CD4-positive, alpha-beta T cell (primary cell): ENCODE measurements at regions not wholly inside any gene's neighbourhood (a gene's known extent, or its start where the extent isn't known, plus 50 kb on each side); places are given as distances from the start of the nearest gene placed in this dataset.

Experiments used
- ATAC-seq: fragments of 200-7000 bp; cut with Tn5 transposase; one replicate; pipeline ENCODE4 v1.10.0; 2022; ENCODE audit warnings: mild to moderate bottlenecking; ENCODE audit not compliant: poor library complexity
- CTCF ChIA-PET: fragments of 350-600 bp; sonication (Branson Sonifier 250); formaldehyde crosslinking; loops from one replicate; lab custom pipeline; 2021; ENCODE audit warnings: antibody characterized with exemption, inconsistent platforms; lab: Charles Lee
- POLR2A ChIA-PET: fragments of 350-600 bp; sonication (Branson Sonifier 250); formaldehyde crosslinking; loops from one replicate; lab custom pipeline; 2021; ENCODE audit warnings: antibody characterized with exemption, inconsistent platforms; lab: Charles Lee
- DNase-seq, 14 experiments: peaks; one replicate each; pipeline ENCODE4 v3.0.0-alpha.2; 2013 to 2020; ENCODE audit warnings: mixed read lengths in 2 of 14
- H3K27ac ChIP-seq, 2 donors: one replicate each; pipeline versions ENCODE4 v1.5.1 to v1.7.0; 2013; ENCODE audit warnings: low read length in 2 of 2, low read depth in 1 of 2, mild to moderate bottlenecking in 1 of 2
- H3K27me3 ChIP-seq, 2 experiments: 1 replicate in 1 of 2; 2 replicates in 1 of 2; pipeline versions ENCODE4 v1.6.1 to v1.7.0; 2013; ENCODE audit warnings: low read length in 2 of 2, control low read depth in 1 of 2, mild to moderate bottlenecking in 1 of 2, moderate library complexity in 1 of 2; ENCODE audit not compliant: insufficient read depth in 2 of 2, control insufficient read depth in 1 of 2
- H3K36me3 ChIP-seq: one replicate; pipeline ENCODE4 v1.6.1; 2013; ENCODE audit warnings: low read length, control low read depth; ENCODE audit not compliant: insufficient read depth
- H3K4me1 ChIP-seq: one replicate; pipeline ENCODE4 v1.6.1; 2013; ENCODE audit warnings: low read length, control low read depth; ENCODE audit not compliant: insufficient read depth
- H3K4me3 ChIP-seq: one replicate; pipeline ENCODE4 v1.5.1; 2013; ENCODE audit warnings: mild to moderate bottlenecking, low read length, moderate library complexity
- H3K9me3 ChIP-seq, 2 experiments: 1 replicate in 1 of 2; 2 replicates in 1 of 2; pipeline versions ENCODE4 v1.6.1 to v1.7.0; 2013; ENCODE audit warnings: low read length in 2 of 2, mild to moderate bottlenecking in 2 of 2, control low read depth in 1 of 2, moderate library complexity in 1 of 2; ENCODE audit not compliant: control insufficient read depth in 1 of 2, insufficient read depth in 1 of 2
- H3K27ac Mint-ChIP-seq: one replicate; pipeline ENCODE4 v1.8.0; 2020; ENCODE audit warnings: mixed read lengths
- H3K27me3 Mint-ChIP-seq: one replicate; pipeline ENCODE4 v1.8.0; 2021; ENCODE audit warnings: mixed read lengths
- H3K36me3 Mint-ChIP-seq: one replicate; pipeline ENCODE4 v1.8.0; 2021; ENCODE audit warnings: low read depth, mixed read lengths
- H3K4me1 Mint-ChIP-seq: one replicate; pipeline ENCODE4 v1.8.0; 2021; ENCODE audit warnings: low read depth, mixed read lengths
- H3K4me3 Mint-ChIP-seq: one replicate; pipeline ENCODE4 v1.8.0; 2020; ENCODE audit warnings: mild to moderate bottlenecking, mixed read lengths
- H3K9me3 Mint-ChIP-seq: one replicate; pipeline ENCODE4 v1.8.0; 2020; ENCODE audit warnings: mixed read lengths
- intact Hi-C, 2 experiments: fragments of 100-400 bp; cut with DNase I in 1 of 2; cut with micrococcal nuclease in 1 of 2; formaldehyde crosslinking; loops; one replicate each; pipeline versions ENCODE4 v1.15.1 to v1.9.0; 2023 to 2025; cut with DNase I, micrococcal nuclease
- TF ChIP-seq, protein P1 (sequence below): fragments of 200-600 bp; IDR thresholded peaks from one replicate; pipeline ENCODE4 v1.8.0; 2022; ENCODE audit warnings: antibody characterized with exemption, mild to moderate bottlenecking

GRCh38 chr9:13807118-13807517, 506.8 kb downstream of the NFIB start:
- Mint-ChIP-seq H3K4me1 (no peaks in the 10 kb centered on the region), H3K36me3 (no peaks in the 10 kb centered on the region), H3K9me3 (peaks cover 8% of the 10 kb centered on the region), H3K27me3 (no peaks in the 10 kb centered on the region), H3K4me3 (no peak overlapping the region), H3K27ac (no peak overlapping the region)
- DNase-seq (no peak), ATAC-seq (no peak)
- Histone ChIP-seq H3K36me3 (no peaks in the 10 kb centered on the region), H3K4me3 (no peak overlapping the region), H3K4me1 (no peaks in the 10 kb centered on the region), H3K27ac (no peak overlapping the region), H3K27me3 (no peaks in the 10 kb centered on the region), H3K9me3 (no peaks in the 10 kb centered on the region)
- TF ChIP-seq, protein P1, sequence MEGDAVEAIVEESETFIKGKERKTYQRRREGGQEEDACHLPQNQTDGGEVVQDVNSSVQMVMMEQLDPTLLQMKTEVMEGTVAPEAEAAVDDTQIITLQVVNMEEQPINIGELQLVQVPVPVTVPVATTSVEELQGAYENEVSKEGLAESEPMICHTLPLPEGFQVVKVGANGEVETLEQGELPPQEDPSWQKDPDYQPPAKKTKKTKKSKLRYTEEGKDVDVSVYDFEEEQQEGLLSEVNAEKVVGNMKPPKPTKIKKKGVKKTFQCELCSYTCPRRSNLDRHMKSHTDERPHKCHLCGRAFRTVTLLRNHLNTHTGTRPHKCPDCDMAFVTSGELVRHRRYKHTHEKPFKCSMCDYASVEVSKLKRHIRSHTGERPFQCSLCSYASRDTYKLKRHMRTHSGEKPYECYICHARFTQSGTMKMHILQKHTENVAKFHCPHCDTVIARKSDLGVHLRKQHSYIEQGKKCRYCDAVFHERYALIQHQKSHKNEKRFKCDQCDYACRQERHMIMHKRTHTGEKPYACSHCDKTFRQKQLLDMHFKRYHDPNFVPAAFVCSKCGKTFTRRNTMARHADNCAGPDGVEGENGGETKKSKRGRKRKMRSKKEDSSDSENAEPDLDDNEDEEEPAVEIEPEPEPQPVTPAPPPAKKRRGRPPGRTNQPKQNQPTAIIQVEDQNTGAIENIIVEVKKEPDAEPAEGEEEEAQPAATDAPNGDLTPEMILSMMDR, result no peak
- intact Hi-C loops, result no loop called here
- ChIA-PET CTCF (no interaction called here), POLR2A (no interaction called here)

DNA sequence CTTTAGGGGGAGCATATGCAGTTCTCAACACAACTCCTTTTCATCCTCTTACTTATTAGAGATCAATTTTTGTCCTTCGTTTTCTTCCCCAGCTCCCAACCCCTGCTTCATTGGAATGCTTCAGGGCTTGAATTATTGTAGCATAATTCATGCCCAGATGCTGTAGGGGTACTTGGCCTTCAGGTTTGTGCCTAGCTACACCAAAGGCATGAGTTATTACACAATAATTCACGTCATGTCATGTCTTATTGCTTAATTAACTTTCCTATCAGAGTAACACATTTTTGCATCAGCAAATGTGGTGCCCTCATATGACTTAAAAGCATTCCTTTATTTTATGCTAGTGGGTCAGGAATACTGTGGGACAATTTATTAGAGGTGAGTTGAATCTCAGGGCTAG, 507.2 kb downstream of the NFIB start:
- Histone ChIP-seq H3K36me3 (no peaks in the 10 kb centered on the region), H3K9me3 (no peaks in the 10 kb centered on the region), H3K4me3 (no peak overlapping the region), H3K27ac (no peak overlapping the region), H3K4me1 (no peaks in the 10 kb centered on the region), H3K27me3 (no peaks in the 10 kb centered on the region)
- peaks cover 8% of the 10 kb centered on the region for H3K9me3 Mint-ChIP-seq
- no peaks in the 10 kb centered on the region for H3K4me1 Mint-ChIP-seq
- TF ChIP-seq, protein P1, result no peak
- no peaks in the 10 kb centered on the region for H3K36me3 Mint-ChIP-seq
- no peaks in the 10 kb centered on the region for H3K27me3 Mint-ChIP-seq
- H3K4me3 Mint-ChIP-seq, result no peak overlapping the region
- intact Hi-C loops, result no loop called here
- ChIA-PET POLR2A (no interaction called here), CTCF (no interaction called here)
- no peak overlapping the region for H3K27ac Mint-ChIP-seq
- DNase-seq, result no peak
- no peak for ATAC-seq

GRCh38 chr9:13805546-13805945, 508.4 kb downstream of the NFIB start:
- TF ChIP-seq, protein P1, result no peak
- Histone ChIP-seq H3K4me3 (no peak overlapping the region), H3K27ac (no peak overlapping the region), H3K36me3 (no peaks in the 10 kb centered on the region), H3K27me3 (no peaks in the 10 kb centered on the region), H3K4me1 (no peaks in the 10 kb centered on the region), H3K9me3 (no peaks in the 10 kb centered on the region)
- intact Hi-C loops, result no loop called here
- no peaks in the 10 kb centered on the region for H3K36me3 Mint-ChIP-seq
- no peak overlapping the region for H3K4me3 Mint-ChIP-seq
- ATAC-seq (no peak), DNase-seq (no peak)
- H3K9me3 Mint-ChIP-seq, result peaks cover 8% of the 10 kb centered on the region
- ChIA-PET POLR2A (no interaction called here), CTCF (no interaction called here)
- H3K4me1 Mint-ChIP-seq, result no peaks in the 10 kb centered on the region
- no peak overlapping the region for H3K27ac Mint-ChIP-seq
- H3K27me3 Mint-ChIP-seq, result no peaks in the 10 kb centered on the region
